Neural cell (in vitro differentiated cells): ENCODE measurements at regions not wholly inside any gene's neighbourhood (a gene's known extent, or its start where the extent isn't known, plus 50 kb on each side); places are given as distances from the start of the nearest gene placed in this dataset.

ENCODE experiments used
- CTCF ChIP-seq: fragments of 450-650 bp; IDR thresholded peaks from 2 replicates; pipeline ENCODE4 v1.5.1; 2014; ENCODE audit warnings: antibody characterized with exemption, mild to moderate bottlenecking, moderate library complexity; ENCODE audit not compliant: poor library complexity, severe bottlenecking
- EZH2 ChIP-seq: fragments of 200-600, 300-800 bp; shearing (Covaris generic), sonication (generic); IDR thresholded peaks from 2 replicates; pipeline ENCODE4 v1.6.1; 2014; ENCODE audit warnings: antibody characterized with exemption, low read length, borderline replicate concordance, mild to moderate bottlenecking; ENCODE audit not compliant: insufficient read depth, poor library complexity, severe bottlenecking
- POLR2AphosphoS5 ChIP-seq: IDR thresholded peaks from 2 replicates; pipeline ENCODE4 v1.6.1; 2012
- RAD21 ChIP-seq: fragments of 450-650 bp; conservative IDR thresholded peaks from 2 replicates; pipeline ENCODE4 v1.6.1; 2014; ENCODE audit warnings: antibody characterized with exemption, mild to moderate bottlenecking, moderate library complexity
- REST ChIP-seq: IDR thresholded peaks from 2 replicates; pipeline ENCODE4 v1.6.1; 2012; ENCODE audit warnings: borderline replicate concordance
- SMC3 ChIP-seq: fragments of 450-650 bp; conservative IDR thresholded peaks from 2 replicates; pipeline ENCODE4 v1.6.1; 2014; ENCODE audit warnings: antibody characterized with exemption, mild to moderate bottlenecking, moderate library complexity; ENCODE audit not compliant: poor library complexity
- TAF1 ChIP-seq: IDR thresholded peaks from 2 replicates; pipeline ENCODE4 v1.6.1; 2012; ENCODE audit warnings: low read depth

DNA sequence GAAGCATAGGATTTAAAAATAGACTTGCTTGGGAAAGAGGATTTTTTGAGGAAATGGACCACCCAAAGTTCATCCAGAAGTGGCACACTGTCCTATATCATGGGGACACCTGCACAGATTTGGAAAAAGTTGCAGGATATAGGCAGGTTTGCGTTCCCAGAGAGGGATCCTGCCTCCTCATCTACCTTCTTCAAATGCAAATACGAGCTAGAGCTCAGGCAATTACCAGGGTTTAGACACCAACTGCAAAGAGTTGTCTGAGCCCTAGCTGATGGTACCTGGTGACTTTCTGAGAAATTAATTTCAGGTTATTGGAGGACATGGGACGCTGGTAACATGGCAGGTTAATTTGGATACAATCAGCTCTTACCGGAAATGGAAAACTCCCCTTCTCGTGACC lies 423.7 kb upstream of the MTPN start:
- TF ChIP-seq REST (no peak), POLR2AphosphoS5 (no peak), CTCF (no peak), RAD21 (no peak), SMC3 (no peak), TAF1 (no peak), EZH2 (no peak)
